ENCODE measurements at regions not wholly inside any gene's neighbourhood (a gene's known extent, or its start where the extent isn't known, plus 50 kb on each side); places are given as distances from the start of the nearest gene placed in this dataset.

GRCh38 chr13:48775804-48776203 is 122.1 kb downstream of the CYSLTR2 start:
- no peaks in the 10 kb centered on the region for H3K79me2 ChIP-seq (ENCODE audit: insufficient read depth, low read length)
- no peaks in the 10 kb centered on the region for H3K4me1 ChIP-seq (ENCODE audit: control insufficient read depth in 1 of 2, insufficient read depth in 2 of 2, low read length in 2 of 2)
- TF ChIP-seq, protein P1, sequence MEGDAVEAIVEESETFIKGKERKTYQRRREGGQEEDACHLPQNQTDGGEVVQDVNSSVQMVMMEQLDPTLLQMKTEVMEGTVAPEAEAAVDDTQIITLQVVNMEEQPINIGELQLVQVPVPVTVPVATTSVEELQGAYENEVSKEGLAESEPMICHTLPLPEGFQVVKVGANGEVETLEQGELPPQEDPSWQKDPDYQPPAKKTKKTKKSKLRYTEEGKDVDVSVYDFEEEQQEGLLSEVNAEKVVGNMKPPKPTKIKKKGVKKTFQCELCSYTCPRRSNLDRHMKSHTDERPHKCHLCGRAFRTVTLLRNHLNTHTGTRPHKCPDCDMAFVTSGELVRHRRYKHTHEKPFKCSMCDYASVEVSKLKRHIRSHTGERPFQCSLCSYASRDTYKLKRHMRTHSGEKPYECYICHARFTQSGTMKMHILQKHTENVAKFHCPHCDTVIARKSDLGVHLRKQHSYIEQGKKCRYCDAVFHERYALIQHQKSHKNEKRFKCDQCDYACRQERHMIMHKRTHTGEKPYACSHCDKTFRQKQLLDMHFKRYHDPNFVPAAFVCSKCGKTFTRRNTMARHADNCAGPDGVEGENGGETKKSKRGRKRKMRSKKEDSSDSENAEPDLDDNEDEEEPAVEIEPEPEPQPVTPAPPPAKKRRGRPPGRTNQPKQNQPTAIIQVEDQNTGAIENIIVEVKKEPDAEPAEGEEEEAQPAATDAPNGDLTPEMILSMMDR (IDR thresholded peaks at IDR 0.05) = no peak
- intact Hi-C loops (cut with micrococcal nuclease) = no loop called here
- Mint-ChIP-seq H3K9me3 (peaks cover 3 to 17% (median 8%) of the 10 kb centered on the region in 7 donors), H3K36me3 (no peaks in the 10 kb centered on the region), H3K4me3 (no peak overlapping the region), H3K27ac (peak overlapping the region in 1 of 7 donors; percentile 50), H3K27me3 (ENCODE audit: low read depth in 3 of 3) (peaks cover 0 to 3% (median 2%) of the 10 kb centered on the region in 3 donors), H3K4me1 (peaks cover 13% of the 10 kb centered on the region)
- peaks cover 0 to 12% of the 10 kb centered on the region in 2 donors for H3K9me3 ChIP-seq (replicated peaks in 1 of 2; ENCODE audit: control insufficient read depth in 1 of 2, insufficient read depth in 1 of 2, low read length in 2 of 2)
- no peak overlapping the region for H3K4me3 ChIP-seq (replicated peaks in 1 of 3; ENCODE audit: low read depth in 2 of 3, low read length in 3 of 3)
- no peak for DNase-seq
- no peaks in the 10 kb centered on the region for H3K36me3 ChIP-seq (replicated peaks in 1 of 2; ENCODE audit: control insufficient read depth in 1 of 2, insufficient read depth in 2 of 2, low read length in 2 of 2)
- no peak overlapping the region for H3K27ac ChIP-seq (ENCODE audit: low read depth in 1 of 2, low read length in 2 of 2)
- 100% methylated on average over 1 of the region's 4 CpGs for WGBS (ENCODE audit: insufficient coverage)
- H3K27me3 ChIP-seq (ENCODE audit: control insufficient read depth in 2 of 2, insufficient read depth in 2 of 2, low read length in 2 of 2) = no peaks in the 10 kb centered on the region
- no peak overlapping the region for H2AFZ ChIP-seq (ENCODE audit: insufficient read depth, low read depth, low read length, poor library complexity, severe bottlenecking)
- no peak overlapping the region for H3K4me2 ChIP-seq (replicated peaks; ENCODE audit: extremely low read depth, low read length, poor library complexity, severe bottlenecking)
- H4K20me1 ChIP-seq (ENCODE audit: insufficient read depth, low read length) = no peaks in the 10 kb centered on the region
- H3K9ac ChIP-seq (ENCODE audit: insufficient read depth, low read length, poor library complexity, severe bottlenecking) = no peak overlapping the region

GRCh38 chr13:48776401-48776800 is 122.7 kb downstream of the CYSLTR2 start:
- Histone ChIP-seq H3K79me2 (ENCODE audit: insufficient read depth, low read length) (no peaks in the 10 kb centered on the region), H3K4me2 (replicated peaks; ENCODE audit: extremely low read depth, low read length, poor library complexity, severe bottlenecking) (no peak overlapping the region), H3K27ac (ENCODE audit: low read depth in 1 of 2, low read length in 2 of 2) (no peak overlapping the region), H3K4me3 (replicated peaks in 1 of 3; ENCODE audit: low read depth in 2 of 3, low read length in 3 of 3) (no peak overlapping the region), H4K20me1 (ENCODE audit: insufficient read depth, low read length) (no peaks in the 10 kb centered on the region), H3K4me1 (ENCODE audit: control insufficient read depth in 1 of 2, insufficient read depth in 2 of 2, low read length in 2 of 2) (no peaks in the 10 kb centered on the region), H3K36me3 (replicated peaks in 1 of 2; ENCODE audit: control insufficient read depth in 1 of 2, insufficient read depth in 2 of 2, low read length in 2 of 2) (no peaks in the 10 kb centered on the region), H3K27me3 (ENCODE audit: control insufficient read depth in 2 of 2, insufficient read depth in 2 of 2, low read length in 2 of 2) (no peaks in the 10 kb centered on the region), H2AFZ (ENCODE audit: insufficient read depth, low read depth, low read length, poor library complexity, severe bottlenecking) (no peak overlapping the region), H3K9ac (ENCODE audit: insufficient read depth, low read length, poor library complexity, severe bottlenecking) (no peak overlapping the region), H3K9me3 (replicated peaks in 1 of 2; ENCODE audit: control insufficient read depth in 1 of 2, insufficient read depth in 1 of 2, low read length in 2 of 2) (peaks cover 0 to 17% of the 10 kb centered on the region in 2 donors)
- intact Hi-C loops (cut with micrococcal nuclease) = no loop called here
- TF ChIP-seq, protein P1 (IDR thresholded peaks at IDR 0.05) = no peak
- no peak overlapping the region for H3K27ac Mint-ChIP-seq
- peaks cover 13% of the 10 kb centered on the region for H3K4me1 Mint-ChIP-seq
- H3K9me3 Mint-ChIP-seq = peaks cover 8 to 21% (median 12%) of the 10 kb centered on the region in 7 donors
- H3K36me3 Mint-ChIP-seq = peaks cover 0 to 2% of the 10 kb centered on the region in 2 donors
- no CpG with 5 or more reads among the region's 1 CpG for WGBS (ENCODE audit: insufficient coverage)
- DNase-seq = no peak
- H3K4me3 Mint-ChIP-seq = no peak overlapping the region
- H3K27me3 Mint-ChIP-seq (ENCODE audit: low read depth in 3 of 3) = peaks cover 0 to 3% (median 0%) of the 10 kb centered on the region in 3 donors
